HG02610 (cell line): ENCODE measurements at regions not wholly inside any gene's neighbourhood (a gene's known extent, or its start where the extent isn't known, plus 50 kb on each side); places are given as distances from the start of the nearest gene placed in this dataset.
"Not testable (repeated sequence)": the region's sequence is repeated elsewhere in the genome, so short reads cannot be mapped to it uniquely, and the experiment has no call there.

Source experiments
- ATAC-seq: cut with Tn5 transposase; IDR thresholded peaks from one replicate; pipeline ENCODE4 v1.9.1; 2021; ENCODE audit warnings: mild to moderate bottlenecking, moderate library complexity; ENCODE audit not compliant: unreplicated experiment

DNA sequence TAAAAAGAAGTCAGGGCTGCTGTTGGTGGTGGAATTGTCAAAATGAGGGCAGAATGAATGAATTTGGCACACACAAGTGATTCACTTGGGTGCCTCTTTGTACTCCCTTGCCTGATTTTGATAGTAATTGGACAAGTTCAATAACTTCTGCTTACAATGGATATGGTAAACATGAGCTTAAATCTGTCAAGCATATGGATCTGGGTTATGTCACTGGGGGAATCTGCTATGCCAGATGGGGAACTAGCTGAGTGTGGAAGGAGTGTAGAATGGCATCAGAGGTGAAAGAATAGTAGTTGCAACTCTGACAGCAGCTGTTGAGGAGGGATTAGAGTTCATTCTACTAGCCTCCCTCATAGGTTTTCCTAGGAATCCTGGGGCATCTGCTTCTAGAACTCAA is 724.2 kb upstream of the CDH8 start:
- no peak for ATAC-seq

DNA sequence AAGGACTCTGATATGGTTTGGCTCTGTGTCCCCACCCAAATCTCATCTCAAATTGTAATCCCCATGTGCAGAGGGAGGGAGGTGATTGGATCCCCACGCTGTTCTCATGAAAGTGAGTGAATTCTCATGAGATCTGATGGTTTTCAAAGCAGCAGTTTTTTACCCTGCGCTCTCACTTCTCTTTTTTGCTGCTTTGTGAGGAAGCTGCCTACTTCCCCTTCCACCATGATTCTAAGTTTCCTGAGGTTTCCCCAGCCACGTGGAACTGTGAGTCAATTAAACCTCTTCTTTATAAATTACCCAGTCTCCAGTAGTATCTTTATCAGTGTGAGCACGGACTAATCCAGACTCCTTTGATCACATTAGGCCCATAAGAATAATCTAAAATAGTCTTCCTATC is 719.7 kb upstream of the CDH8 start:
- ATAC-seq, result no peak

DNA sequence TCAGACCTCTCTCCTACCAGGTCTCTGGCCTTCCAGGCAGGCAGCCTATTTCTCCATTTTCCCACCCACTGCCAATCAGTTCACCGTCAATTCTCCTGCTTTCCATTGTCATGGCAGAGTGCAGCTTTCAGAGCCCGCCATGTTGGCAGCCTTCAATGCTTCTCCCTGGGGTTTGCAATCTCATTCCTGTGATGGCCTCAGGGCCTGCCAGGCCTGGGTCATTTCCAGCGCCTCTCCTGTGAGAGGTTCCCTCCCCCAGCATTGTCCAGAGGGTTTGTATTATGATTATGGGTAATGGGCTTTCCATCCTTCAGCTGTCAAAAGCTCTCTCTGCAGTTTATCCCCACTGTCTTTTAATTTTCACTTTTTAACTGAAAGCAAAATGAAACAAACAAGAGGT is 716.6 kb upstream of the CDH8 start:
- ATAC-seq, result no peak

DNA sequence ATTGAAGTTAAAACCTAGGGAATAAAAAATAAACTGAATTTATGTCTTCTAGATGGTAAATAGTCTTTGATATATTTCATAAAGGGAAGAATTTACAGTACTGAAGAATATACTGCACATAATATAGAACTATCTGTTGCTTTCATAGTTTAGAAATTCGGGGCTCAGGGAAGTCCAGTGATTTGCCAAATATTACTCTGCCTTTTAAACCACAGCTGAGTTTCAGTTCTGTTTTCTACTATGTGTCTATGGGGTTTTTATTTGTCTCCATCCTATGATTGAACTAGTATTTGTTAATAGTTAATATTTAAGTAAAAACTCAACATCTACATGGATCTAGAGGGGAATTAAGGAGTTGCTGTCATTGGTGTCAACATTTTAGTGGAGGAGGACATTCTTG is 715.0 kb upstream of the CDH8 start:
- no peak for ATAC-seq

DNA sequence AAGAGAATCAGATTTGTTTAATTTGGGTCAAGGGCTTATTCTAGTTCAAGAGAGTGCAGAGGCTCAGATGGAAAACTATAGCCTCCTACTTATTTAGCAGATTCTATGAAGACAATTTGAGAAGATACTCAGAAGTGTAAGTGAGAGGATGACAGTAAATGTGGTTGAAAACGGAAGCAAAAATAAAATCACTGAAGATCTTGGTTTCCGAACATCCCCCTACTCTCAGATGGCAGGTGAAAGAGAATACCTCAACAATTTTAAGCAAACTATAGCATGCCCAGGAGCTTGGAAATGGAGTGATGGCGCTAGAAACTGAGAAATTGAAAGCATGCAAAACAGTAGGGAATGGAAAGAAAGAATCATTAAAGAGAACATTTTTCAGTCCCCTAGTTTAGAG is 705.5 kb upstream of the CDH8 start:
- no peak for ATAC-seq

DNA sequence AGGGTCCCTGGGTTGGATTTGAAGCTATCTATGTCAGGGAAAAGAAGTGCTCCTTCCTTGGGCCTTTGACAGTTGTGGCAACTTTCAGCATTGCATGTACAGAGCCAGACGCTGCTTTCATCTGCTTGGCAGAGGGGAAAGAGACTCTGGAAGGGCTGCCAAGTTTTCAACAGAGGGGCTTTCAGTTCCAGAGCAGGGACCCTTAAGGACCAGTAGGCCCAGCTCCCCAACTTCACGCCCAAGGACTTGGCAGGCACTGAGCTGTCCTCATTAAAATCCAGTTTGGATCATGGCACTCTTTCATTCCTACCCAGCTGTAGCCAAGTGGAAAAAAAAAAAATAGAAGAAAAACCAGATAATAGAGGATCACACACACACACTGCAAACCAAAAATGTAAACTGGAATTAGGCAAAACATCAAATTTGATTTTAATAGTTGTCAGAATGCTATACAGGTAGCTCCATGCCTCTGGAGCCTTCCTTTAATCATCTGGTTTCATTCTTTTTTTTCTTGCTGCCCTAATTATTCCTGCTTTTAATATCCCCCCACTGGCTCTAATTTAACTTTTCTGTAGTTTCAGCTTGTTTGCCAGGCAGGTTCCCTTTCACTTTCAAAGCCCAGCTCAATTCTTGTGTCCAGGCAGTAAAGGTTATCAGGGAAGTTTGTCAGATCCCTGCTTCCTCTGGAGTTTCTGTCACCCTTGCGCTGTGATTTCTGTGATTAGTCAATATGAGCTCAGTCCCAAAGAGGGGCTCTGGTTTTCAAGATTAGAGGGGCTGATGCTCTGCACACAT is 702.6 kb upstream of the CDH8 start:
- no peak for ATAC-seq

DNA sequence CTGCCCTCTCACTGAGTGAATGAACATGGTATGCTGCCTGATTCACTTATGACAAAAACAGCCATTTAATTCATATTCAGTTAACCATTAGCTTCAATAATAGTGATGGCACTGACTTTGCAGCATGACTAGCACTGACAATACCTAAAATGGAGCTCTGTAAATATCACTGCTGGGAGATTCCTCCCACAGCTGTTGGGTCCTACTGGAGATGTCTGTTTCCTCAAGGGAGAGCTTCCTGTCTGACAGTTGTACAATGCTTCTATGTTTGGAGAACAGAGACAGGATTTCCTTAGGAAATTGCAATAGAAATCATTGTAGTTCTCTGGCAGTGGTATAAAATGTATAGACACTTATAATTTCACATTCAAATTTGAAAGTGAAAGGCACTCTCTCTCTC is 695.9 kb upstream of the CDH8 start:
- ATAC-seq, result no peak

DNA sequence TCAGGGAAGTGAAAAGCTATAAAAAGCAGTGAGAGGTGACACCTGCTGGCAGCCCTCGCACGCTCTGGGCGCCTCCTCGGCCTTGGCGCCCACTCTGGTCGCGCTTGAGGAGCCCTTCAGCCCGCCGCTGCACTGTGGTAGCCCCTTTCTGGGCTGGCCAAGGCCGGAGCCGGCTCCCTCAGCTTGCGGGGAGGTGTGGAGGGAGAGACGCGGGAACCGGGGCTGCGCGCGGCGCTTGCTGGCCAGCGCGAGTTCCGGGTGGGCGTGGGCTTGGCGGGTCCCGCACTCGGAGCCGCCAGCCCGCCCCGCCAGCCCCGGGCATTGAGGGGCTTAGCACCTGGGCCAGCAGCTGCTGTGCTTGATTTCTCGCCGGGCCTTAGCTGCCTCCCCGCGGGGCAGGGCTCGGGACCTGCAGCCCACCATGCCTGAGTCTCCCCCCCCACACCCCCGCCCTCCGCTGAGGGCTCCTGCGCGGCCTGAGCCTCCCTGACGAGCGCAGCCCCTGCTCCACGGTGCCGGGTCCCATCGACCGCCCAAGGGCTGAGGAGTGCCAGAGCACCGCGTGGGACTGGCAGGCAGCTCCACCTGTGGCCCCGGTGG is 688.5 kb upstream of the CDH8 start:
- ATAC-seq, result not testable (repeated sequence)

DNA sequence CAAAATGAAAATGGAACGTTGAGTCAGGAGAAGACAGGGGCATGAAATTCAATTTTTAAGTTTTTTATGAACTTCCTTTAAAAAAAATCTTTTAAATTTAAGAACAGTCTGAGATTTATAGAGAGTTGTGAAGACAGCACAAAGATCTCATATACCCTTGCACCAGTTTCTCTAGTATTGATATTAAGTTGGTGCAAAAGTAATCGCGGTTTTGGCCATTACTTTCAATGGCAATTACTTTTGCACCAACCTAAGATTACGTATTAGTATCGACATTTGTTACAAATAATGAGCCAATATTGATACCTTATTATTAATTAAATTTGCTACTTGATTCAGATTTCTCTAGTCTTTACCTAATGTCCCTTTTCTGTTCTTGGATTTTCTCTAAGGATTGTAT is 684.4 kb upstream of the CDH8 start:
- ATAC-seq, result no peak

DNA sequence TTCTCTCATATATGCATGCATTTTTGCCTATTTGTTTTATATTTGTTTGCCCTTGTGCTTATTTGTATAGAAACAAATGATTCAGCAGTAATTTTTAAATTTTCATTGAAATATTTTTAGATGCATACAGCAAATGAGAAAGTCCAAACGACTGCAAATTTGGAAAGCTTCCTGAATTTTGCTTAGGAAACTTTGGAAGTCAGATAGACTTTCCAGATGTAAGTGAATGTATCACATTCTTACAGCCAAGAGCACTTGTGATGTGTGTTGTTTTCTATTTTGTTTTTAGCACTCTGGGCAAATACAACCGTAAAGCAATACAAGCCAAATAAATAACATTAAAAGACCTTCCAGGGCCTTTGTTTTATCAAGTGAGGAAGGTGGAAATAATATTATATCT is 680.8 kb upstream of the CDH8 start:
- ATAC-seq, result no peak

DNA sequence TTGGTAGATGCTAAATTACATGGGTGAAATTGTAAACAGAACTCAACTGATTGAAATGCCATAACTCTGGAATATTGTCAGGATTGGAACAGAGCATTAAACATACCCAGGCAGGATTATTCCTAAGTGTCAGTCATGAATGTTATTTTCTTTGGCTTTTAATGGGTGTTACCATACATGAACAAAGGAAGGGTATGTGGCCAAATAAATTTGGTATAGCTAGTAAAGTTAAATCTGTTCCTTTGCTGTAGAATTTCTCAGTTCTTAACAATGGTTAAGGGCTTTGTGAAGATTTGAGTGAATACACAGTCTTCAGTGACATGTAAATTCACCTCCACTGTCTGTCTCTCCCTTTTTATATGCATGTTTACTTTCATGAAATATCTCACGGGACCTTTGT is 679.5 kb upstream of the CDH8 start:
- ATAC-seq, result no peak

DNA sequence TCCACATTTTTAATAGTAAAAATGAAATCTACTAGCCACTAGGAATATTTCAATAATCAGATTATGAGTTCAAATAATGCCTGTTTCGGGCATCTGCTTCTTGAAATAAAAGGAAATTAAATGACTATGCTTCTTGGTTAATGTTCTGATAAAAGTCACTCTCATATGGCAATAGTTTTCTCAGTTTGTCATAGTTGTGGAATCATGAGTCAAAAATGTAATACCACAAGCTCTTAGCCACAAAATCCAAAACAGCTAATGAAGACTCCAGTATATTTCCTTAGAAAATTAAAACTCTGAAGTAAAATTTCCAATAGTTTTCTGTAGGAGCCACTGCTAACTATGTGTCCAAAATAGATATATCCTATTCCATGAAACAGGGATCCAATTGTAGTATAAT is 676.3 kb upstream of the CDH8 start:
- ATAC-seq, result no peak

DNA sequence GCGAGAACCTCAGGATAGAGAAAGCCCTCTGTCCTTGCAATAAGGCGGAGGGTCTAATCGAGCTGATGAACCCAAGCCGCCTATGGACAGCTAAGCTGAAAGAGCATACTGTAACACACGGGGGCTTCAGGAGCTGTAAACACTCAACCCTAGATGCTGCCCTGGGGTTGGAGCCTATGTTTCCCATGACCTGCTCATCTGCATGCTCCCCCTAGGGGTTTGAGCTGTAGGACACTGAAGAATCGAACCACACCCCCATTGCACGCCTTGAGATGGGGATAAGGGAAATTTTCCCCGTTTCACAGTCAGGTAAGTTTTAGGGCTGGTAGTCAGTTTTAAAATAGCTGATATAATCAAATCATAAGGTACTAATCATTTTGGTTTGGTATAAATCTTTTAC is 675.6 kb upstream of the CDH8 start:
- ATAC-seq, result no peak

DNA sequence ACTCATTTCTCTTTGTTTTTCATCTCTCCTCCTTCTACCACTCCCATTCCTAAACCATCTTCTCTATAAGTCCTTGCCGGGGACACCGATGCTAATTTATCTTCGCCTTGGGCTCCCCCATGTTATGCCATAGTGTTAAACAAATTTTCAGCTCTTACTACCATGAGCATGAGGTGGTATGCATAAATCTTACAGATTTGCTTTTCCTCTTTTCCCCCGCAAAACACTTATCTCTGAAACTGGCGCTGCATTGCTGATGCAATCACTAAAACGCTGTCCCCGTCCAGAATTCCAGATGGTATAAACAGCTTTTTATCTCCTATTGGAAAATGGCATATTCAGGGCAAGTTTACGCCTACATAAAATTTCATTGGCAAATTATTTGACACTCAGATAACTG is 673.6 kb upstream of the CDH8 start:
- no peak for ATAC-seq

DNA sequence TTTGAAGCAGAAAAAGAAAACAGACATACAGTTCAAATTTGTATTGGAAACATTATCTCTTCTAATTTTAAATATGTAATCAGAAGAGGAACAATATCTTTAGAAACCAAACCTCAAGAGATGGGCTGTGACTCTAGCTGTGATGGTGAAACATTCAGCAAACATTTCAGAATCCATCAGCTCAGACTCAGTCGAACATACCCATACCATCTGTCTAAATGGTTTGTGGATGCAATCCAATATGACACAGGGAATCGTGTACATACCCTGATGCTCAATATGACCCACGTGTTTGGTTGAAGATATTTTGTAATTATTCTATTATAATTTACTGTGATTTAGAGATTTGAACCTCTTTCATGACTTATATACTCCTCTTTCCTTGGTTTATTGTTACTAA is 665.2 kb upstream of the CDH8 start:
- ATAC-seq, result no peak

DNA sequence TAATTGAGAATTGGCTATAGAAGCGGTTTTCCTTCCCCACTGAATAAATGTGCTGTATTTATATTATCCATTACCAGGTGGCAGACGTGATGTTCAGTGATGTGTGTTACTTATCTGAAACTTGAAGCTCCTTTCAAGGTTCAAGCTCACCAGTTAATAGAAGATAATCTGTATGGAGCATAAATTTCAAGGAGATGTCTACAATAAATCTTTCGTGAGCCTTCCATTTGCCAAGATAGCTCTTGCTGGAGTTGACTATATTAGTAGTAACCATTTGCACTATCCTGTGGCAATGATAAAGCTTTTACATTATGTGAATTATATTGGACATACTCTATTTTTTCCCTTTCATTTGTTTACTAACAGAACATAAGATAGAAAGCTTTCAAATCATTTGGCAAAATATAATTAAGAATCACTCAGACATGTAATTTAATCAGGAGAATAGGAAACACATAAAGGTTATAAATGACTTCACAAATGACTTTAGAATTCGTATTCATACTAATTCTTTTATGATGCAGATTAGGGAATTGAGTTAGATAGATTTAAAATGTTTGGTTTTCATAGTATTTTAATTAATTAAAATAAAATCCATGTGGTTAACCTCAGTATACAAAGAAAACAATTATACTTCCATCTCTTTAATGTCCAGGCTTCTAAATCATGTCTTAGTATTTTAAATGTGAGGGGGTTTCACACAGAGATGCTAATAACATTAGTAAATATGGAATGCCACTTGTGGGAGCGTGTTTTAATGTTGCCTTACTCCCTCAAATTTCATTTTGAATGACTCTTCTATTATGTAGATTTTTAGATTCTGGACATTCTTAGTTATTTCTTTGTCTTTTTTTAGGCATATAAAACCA is 664.4 kb upstream of the CDH8 start:
- no peak for ATAC-seq

DNA sequence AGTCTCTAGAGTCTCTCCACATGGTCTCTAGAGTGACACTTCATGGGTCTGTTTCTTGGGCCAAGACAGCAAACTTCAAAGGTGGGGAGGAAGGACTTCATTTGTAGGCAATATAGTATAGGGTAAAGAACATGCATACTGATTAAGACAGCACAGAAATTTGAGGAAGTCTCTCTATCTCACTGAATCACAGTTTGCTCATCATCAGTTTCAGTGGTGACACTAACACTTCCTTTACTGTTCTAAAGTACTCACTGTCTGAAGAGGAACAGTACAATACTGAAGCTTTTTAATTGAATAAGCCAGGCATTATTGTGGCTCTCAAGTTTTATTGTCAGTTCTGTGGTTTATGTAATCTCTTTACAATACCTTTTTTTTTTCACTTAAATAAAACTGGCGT is 656.4 kb upstream of the CDH8 start:
- ATAC-seq, result peak; percentile 68

DNA sequence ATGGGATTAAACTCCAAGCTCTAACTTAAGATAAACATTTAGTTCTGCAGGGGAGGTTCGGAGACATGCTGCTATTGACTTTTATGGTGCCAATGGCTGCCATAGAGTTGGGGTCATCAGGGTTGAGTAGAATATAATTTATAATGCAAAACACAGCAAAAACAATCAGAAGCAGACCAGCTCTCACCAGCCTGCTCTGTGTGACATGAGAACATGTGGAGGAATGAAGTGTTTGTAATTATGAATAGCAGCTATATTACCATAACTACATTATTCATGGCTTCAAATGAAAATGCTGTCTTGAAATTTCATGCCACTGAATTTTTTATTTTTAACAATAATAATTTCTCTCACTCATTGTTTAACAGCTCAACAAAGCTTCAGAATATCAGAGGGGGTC is 645.6 kb upstream of the CDH8 start:
- no peak for ATAC-seq

DNA sequence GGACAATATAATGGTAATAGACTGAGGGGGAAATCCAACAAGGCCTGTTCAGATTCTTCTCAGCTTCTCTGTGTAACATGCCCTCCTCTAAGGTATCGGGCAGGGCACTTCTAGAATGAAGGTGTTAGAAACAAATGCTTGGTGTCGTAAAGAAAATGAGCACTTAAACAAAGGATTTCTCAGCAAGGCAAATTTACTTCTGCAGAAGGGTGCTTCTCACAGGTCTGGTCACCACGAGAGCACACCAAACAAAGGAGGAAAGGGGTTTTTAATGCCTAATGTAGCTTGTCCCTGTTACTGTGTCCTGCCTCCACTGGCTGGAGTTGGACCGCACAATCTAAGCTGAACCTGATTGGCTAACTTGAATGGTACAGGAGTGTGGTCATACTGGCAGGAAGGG is 642.6 kb upstream of the CDH8 start:
- no peak for ATAC-seq

DNA sequence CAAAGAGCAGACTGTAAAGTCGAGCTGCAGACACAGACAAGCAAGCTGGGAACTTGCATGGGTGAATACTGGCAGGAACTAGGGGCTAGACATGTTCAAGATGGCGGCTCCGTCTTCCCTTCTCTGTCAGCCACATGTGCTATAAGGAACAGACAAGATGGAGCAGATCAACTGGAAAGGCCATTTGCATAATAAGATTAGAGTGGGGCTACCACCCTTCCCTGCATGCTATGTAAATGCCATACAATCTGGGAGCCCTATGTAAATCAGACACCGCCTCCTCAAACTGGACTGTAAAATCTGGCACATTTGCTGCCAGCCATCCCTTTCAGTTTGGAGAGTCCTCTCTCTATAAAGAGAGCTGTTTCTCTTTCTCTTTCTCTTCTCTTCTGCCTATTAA is 640.1 kb upstream of the CDH8 start:
- no peak for ATAC-seq

DNA sequence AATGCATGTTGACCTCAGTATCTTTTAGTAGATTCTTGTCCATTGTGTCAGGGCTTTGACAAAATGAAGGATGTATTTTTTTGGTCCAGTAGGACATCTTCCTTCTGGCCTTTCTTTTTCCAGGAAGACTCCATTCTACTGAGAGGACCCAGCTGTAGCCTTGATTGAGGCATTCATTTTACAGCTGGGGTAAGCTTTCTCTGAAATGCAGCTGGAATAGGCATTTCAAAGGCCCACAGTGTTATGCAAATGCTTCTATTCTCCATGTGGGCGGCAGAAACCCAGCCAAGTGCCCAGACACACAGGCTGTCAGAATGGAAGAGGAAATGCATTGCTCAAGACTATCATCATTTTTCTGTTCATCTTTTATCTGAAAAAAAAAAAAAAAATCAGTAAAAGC is 629.0 kb upstream of the CDH8 start:
- no peak for ATAC-seq

DNA sequence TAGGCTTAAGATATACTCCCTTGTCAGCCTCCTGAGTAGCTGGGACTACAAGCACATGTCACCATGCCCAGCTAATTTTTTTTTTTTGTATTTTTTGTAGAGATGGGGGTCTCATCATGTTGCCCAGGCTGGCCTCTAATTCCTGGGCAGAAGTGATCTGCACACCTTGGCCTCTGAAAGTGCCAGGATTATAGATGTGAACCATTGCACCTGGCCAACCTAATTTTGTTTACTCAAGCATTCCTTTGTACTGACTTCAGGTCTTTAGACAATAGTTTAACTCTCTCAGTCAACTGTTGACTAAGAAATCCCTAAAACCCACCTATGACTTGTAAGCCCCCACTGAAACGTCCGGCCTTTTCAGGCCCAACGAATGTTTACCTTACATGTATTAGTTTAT is 628.3 kb upstream of the CDH8 start:
- ATAC-seq, result no peak
